NT2/D1 (cell line): ENCODE measurements at regions not wholly inside any gene's neighbourhood (a gene's known extent, or its start where the extent isn't known, plus 50 kb on each side); places are given as distances from the start of the nearest gene placed in this dataset.

Experiments
- DNase-seq: peaks from one replicate; pipeline ENCODE4 v3.0.0-alpha.2; 2011; ENCODE audit warnings: low read depth, low spot score
- H3K27me3 ChIP-seq: 2 replicates; pipeline ENCODE4 v1.6.0; 2011; ENCODE audit warnings: mild to moderate bottlenecking; ENCODE audit not compliant: insufficient read length, insufficient read depth
- H3K36me3 ChIP-seq: 2 replicates; pipeline ENCODE4 v1.6.1; 2011; ENCODE audit warnings: mild to moderate bottlenecking, low read length, mixed read lengths; ENCODE audit not compliant: insufficient read depth, insufficient read length
- H3K4me1 ChIP-seq: 2 replicates; pipeline ENCODE4 v1.5.1; 2011; ENCODE audit not compliant: insufficient read depth, insufficient read length
- H3K4me3 ChIP-seq: 2 replicates; pipeline ENCODE4 v1.5.1; 2011; ENCODE audit warnings: low read depth; ENCODE audit not compliant: insufficient read length
- H3K9ac ChIP-seq: 2 replicates; pipeline ENCODE4 v1.6.0; 2011; ENCODE audit warnings: low read depth; ENCODE audit not compliant: insufficient read length
- H3K9me3 ChIP-seq: 2 replicates; pipeline ENCODE4 v1.5.1; 2011; ENCODE audit warnings: mild to moderate bottlenecking, low read length; ENCODE audit not compliant: insufficient read depth
- SUZ12 ChIP-seq: IDR thresholded peaks from 2 replicates; pipeline ENCODE4 v1.6.1; 2011; ENCODE audit not compliant: insufficient read length, insufficient read depth; ENCODE audit errors: extremely low read depth
- YY1 ChIP-seq: IDR thresholded peaks from 2 replicates; pipeline ENCODE4 v1.6.1; 2011; ENCODE audit not compliant: insufficient read length, insufficient read depth
- ZNF274 ChIP-seq: IDR thresholded peaks from 2 replicates; pipeline ENCODE4 v1.6.1; 2011; ENCODE audit warnings: mild to moderate bottlenecking, low read depth, low read length

DNA sequence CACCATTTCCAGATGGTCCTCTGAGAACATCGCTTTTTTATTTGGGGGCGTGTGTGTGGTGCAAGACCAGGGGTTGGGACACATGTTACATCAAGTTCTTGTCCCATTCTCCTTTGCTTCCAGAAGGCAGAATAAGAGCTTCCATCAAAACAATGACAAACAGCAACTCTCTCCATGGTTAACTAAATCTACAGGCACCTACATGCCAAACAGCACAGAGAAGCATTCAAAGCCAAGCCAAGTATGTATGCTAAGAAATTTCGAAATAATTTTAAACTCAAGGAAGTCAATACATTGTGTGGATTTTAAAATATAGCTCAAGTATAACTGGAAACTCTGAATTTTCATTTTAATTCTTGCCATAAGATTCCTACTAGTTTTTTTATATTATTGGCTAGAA is 105.6 kb downstream of the SEC61B start:
- Histone ChIP-seq H3K27me3 (no peaks in the 10 kb centered on the region), H3K4me1 (no peaks in the 10 kb centered on the region), H3K9me3 (no peaks in the 10 kb centered on the region), H3K36me3 (no peaks in the 10 kb centered on the region), H3K4me3 (no peak overlapping the region), H3K9ac (no peak overlapping the region)
- DNase-seq, result no peak
- TF ChIP-seq ZNF274, result no peak
- no peak for TF ChIP-seq SUZ12
- no peak for TF ChIP-seq YY1

DNA sequence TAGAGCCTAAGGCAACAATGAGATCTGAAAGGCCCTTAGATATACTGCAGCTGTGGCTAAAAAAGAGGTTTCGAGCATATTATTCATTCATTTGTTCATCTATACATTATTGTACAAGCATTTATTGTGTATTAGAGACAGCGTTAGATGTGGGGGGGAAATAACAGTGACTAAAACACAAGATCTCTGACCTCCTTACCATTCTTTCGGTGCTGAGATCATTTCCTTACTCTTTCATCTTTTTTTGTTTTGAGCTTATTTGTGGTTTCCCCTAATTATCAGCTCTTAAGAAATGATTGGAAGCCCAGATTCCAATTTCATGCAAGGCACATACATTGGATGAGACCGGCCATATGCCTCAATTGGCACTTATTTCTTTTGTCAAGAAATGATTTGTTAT is 113.2 kb downstream of the SEC61B start:
- TF ChIP-seq YY1 (no peak), SUZ12 (no peak), ZNF274 (no peak)
- Histone ChIP-seq H3K4me1 (no peaks in the 10 kb centered on the region), H3K9me3 (no peaks in the 10 kb centered on the region), H3K27me3 (no peaks in the 10 kb centered on the region), H3K36me3 (no peaks in the 10 kb centered on the region), H3K4me3 (no peak overlapping the region), H3K9ac (no peak overlapping the region)
- DNase-seq, result no peak

DNA sequence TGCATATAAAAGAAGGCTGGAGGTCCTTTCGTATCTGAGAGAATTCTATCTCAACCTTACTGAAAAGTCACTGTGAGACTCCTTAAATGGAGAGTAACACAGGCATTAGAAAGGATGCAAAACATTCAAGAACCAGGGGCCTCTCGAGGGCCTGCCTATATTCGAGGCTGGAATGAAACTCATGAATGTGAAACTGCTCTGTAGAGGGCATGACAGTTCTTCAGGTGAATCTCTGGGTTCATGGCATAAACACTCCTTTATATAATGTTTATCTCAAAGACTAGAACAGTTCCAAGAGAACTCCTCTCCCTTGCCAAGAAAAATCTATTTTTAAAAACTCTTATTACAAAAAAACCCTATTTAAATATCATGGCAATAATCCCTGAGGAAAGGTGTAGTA is 113.9 kb downstream of the SEC61B start:
- Histone ChIP-seq H3K9me3 (no peaks in the 10 kb centered on the region), H3K9ac (no peak overlapping the region), H3K4me1 (no peaks in the 10 kb centered on the region), H3K4me3 (no peak overlapping the region), H3K27me3 (no peaks in the 10 kb centered on the region), H3K36me3 (no peaks in the 10 kb centered on the region)
- DNase-seq, result no peak
- TF ChIP-seq SUZ12, result no peak
- TF ChIP-seq YY1, result no peak
- no peak for TF ChIP-seq ZNF274

GRCh38 chr9:99336531-99336930 is 114.4 kb downstream of the SEC61B start:
- no peak for DNase-seq
- no peaks in the 10 kb centered on the region for H3K9me3 ChIP-seq
- H3K4me1 ChIP-seq, result no peaks in the 10 kb centered on the region
- no peaks in the 10 kb centered on the region for H3K36me3 ChIP-seq
- H3K27me3 ChIP-seq, result no peaks in the 10 kb centered on the region
- no peak overlapping the region for H3K4me3 ChIP-seq
- H3K9ac ChIP-seq, result no peak overlapping the region
- TF ChIP-seq ZNF274 (no peak), YY1 (no peak), SUZ12 (no peak)

DNA sequence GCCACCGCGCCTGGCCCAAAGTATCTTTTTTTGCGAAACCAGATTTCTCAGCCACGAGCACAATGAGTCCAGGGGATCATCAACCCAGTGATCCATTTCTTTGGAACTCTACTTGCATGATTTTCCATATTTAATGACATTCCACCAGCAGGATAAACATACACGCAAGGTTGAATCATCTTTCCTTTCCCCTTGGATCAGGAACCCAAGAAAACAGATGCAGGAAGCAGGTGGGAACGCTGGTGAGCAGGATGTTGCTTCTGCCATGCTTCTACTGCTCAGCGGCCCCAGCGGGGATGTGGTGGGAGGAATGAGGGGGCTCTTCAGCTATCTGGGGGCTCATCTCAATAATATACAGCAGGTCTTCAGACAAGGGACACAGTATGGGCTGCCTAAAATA is 118.2 kb downstream of the SEC61B start:
- H3K36me3 ChIP-seq, result no peaks in the 10 kb centered on the region
- H3K9ac ChIP-seq, result no peak overlapping the region
- DNase-seq, result no peak
- no peak for TF ChIP-seq ZNF274
- TF ChIP-seq YY1, result no peak
- TF ChIP-seq SUZ12, result no peak
- H3K4me1 ChIP-seq, result no peaks in the 10 kb centered on the region
- no peaks in the 10 kb centered on the region for H3K27me3 ChIP-seq
- no peaks in the 10 kb centered on the region for H3K9me3 ChIP-seq
- H3K4me3 ChIP-seq, result no peak overlapping the region

DNA sequence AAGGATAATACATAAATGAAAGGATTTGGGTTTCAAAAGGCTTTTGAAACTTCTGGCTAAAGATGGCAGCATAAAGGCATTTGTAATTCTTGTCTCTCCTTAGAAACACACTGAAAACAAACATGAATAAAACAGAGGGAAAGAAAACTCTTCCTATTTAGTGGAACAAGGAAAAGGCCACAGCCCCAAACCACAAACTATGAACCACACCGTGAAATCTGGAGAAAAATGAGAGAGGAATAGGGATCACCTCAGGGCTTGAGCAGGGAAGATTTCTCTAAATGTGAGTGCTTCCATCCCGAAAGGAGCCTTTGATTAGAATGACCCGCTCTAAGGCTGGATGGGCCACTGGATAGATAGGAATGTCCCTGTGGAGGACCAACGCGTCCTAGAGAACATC is 119.6 kb downstream of the SEC61B start:
- no peaks in the 10 kb centered on the region for H3K9me3 ChIP-seq
- no peak for DNase-seq
- no peak overlapping the region for H3K9ac ChIP-seq
- no peaks in the 10 kb centered on the region for H3K4me1 ChIP-seq
- TF ChIP-seq YY1 (no peak), SUZ12 (no peak), ZNF274 (no peak)
- no peak overlapping the region for H3K4me3 ChIP-seq
- H3K27me3 ChIP-seq, result no peaks in the 10 kb centered on the region
- H3K36me3 ChIP-seq, result no peaks in the 10 kb centered on the region

- Histone ChIP-seq H3K9me3 (no peaks in the 10 kb centered on the region), H3K9ac (no peak overlapping the region), H3K4me1 (no peaks in the 10 kb centered on the region), H3K4me3 (no peak overlapping the region), H3K36me3 (no peaks in the 10 kb centered on the region), H3K27me3 (no peaks in the 10 kb centered on the region)
- no peak for TF ChIP-seq YY1
- no peak for TF ChIP-seq ZNF274
- no peak for TF ChIP-seq SUZ12
- no peak for DNase-seq
Observed at GRCh38 chr9:99345451-99345850, 123.4 kb downstream of the SEC61B start.

DNA sequence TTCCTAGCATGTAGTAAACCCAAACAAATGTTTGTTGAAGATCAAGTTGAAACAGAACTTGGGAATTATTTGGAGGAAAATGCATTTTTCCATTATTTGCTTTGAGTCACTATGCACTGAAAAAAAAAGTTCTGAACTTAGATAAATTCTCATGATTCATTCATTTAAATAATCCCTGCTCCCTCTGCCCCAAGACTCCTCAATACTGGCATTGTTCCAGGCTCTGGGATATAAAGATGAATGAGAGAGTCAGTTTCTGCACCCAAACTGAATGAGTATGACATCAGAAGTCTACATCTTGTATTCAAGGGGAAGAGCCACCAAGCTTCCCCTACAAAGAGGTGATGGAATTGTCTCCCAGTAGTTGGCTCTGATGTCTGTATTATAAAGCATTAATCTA is 123.9 kb downstream of the SEC61B start:
- Histone ChIP-seq H3K4me1 (no peaks in the 10 kb centered on the region), H3K4me3 (no peak overlapping the region), H3K9ac (no peak overlapping the region), H3K9me3 (no peaks in the 10 kb centered on the region), H3K36me3 (no peaks in the 10 kb centered on the region), H3K27me3 (no peaks in the 10 kb centered on the region)
- DNase-seq, result no peak
- TF ChIP-seq YY1 (no peak), ZNF274 (no peak), SUZ12 (no peak)
